ENCODE measurements at regions not wholly inside any gene's neighbourhood (a gene's known extent, or its start where the extent isn't known, plus 50 kb on each side); places are given as distances from the start of the nearest gene placed in this dataset.
"Not testable (repeated sequence)": the region's sequence is repeated elsewhere in the genome, so short reads cannot be mapped to it uniquely, and the experiment has no call there.

DNA sequence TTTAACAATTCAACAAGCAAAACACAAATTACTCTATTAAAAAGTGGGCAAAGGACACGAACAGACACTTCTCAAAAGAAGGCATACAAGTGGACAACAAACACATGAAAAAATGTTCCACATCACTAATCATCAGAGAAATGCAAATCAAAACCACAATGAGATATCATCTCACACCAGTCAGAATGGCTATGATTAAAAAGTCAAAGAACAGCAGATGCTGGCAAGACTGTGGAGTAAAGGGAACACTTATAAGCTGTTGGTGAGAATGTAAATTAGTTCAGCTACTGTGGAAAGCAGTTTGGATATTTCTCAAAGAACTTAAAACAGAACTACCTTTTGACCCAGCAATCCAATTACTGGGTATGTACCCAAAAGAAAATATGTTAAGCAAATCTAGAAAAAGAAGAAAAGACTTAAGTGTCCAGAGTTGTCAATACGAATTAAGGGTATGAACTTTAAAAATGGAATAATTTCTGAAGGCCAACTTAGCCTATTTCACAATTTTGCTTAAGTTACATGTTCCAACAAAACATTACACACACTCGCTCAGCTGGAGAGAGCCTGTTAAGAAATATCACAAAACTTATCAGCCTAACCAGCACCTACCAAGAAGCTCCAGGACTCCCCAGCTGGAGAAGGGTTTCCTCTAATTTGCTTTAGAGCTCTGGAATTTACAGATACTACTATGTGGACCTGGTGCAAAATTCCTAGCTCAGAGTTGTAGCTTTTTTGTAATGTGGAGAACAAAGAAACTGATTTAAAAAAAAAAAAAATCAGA lies 232.1 kb downstream of the DUSP10 start:
- no peak for DNase-seq (ENCODE audit: low read depth)

DNA sequence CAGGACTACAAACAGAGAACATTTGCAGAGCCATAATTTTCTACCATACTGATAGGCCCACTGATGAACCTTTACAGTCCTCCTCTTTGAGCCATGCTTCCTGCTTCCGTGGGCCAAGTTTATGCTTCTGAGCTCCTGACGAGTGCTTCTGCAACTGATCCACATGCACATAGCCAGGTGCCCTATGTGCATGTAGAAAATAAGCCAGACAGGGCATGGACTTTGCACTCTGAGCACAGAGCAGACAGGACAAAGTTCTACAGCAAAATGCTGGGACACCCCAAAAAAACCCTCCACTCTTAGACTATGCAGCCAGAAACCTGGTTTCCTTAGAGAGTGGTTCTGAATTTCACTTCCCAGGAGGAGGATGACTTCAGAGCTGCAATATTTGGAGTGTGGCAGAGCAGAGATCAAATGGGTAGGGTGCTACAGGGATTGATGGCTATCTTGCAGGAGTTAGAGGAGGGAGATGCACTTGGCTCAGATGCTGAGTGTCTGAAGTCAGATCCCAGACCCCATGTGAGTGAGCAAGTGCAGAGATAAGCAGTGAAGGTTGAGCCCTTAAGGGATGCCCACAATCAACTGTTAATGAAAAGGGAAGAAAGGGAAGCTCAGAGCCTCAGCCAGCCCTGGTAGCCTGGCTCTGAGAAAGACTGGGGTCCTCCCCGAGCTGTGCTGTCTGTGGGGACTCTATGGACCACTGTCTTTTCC lies 230.9 kb downstream of the DUSP10 start:
- no peak for DNase-seq (ENCODE audit: low read depth)

DNA sequence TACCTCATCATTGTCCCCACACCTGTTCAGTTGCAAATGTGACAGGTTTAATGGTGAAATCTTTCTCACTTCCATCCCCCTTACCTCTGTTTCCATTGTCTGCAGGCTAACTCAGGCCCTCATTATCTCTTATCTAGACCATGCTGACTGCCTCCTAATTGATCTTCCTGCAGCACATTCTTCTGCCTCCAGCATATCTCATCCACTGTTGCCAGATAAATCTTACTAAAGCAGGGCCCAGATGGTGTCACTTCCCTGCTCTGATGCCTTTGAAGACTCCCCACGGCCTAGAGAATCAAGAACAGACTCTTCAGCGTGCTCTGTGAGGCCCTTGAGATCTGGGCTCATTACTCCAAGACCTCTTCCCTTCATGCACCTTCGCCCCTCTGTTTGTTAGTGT lies 230.1 kb downstream of the DUSP10 start:
- DNase-seq (ENCODE audit: low read depth) = no peak

GRCh38 chr1:221514806-221515205 lies 227.1 kb downstream of the DUSP10 start:
- no peak for DNase-seq (ENCODE audit: low read depth)

GRCh38 chr1:221515496-221515895 lies 226.4 kb downstream of the DUSP10 start:
- DNase-seq (ENCODE audit: low read depth) = no peak

DNA sequence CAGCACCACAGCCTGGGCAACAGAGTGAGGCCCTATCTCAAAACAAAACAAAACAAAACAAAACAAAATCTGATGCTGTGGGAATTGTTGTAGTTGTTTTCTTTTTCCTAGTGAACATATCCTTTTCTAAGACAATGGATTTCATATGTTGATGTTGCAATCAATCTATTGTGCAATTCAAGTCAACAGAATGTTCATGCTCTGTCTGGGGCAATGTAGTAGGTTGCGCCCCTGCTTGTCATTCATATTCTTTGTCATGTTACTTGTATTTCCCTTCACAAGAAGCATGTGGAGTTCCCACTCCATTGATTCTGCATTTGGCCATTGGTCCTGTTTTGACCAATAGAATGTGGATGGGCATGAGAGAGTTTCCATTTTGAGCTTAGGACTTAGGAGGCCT lies 223.9 kb downstream of the DUSP10 start:
- DNase-seq (ENCODE audit: low read depth) = no peak

GRCh38 chr1:221520250-221520649 lies 221.6 kb downstream of the DUSP10 start:
- no peak for DNase-seq (ENCODE audit: low read depth)

- DNase-seq (ENCODE audit: low read depth) = no peak
Observed at GRCh38 chr1:221521686-221522085, 220.2 kb downstream of the DUSP10 start.

GRCh38 chr1:221522529-221522940 lies 219.4 kb downstream of the DUSP10 start:
- no peak for DNase-seq (ENCODE audit: low read depth)

GRCh38 chr1:221525749-221526148 lies 216.1 kb downstream of the DUSP10 start:
- no peak for DNase-seq (ENCODE audit: low read depth)

- DNase-seq (ENCODE audit: low read depth) = no peak
Observed at GRCh38 chr1:221527302-221527701, 214.6 kb downstream of the DUSP10 start.

GRCh38 chr1:221527886-221528624 lies 213.8 kb downstream of the DUSP10 start:
- no peak for DNase-seq (ENCODE audit: low read depth)

- not testable (repeated sequence) for DNase-seq (ENCODE audit: low read depth)
Observed at GRCh38 chr1:221530159-221530558, 211.7 kb downstream of the DUSP10 start.

GRCh38 chr1:221530791-221531190 lies 211.1 kb downstream of the DUSP10 start:
- DNase-seq (ENCODE audit: low read depth) = peak; percentile 16

DNA sequence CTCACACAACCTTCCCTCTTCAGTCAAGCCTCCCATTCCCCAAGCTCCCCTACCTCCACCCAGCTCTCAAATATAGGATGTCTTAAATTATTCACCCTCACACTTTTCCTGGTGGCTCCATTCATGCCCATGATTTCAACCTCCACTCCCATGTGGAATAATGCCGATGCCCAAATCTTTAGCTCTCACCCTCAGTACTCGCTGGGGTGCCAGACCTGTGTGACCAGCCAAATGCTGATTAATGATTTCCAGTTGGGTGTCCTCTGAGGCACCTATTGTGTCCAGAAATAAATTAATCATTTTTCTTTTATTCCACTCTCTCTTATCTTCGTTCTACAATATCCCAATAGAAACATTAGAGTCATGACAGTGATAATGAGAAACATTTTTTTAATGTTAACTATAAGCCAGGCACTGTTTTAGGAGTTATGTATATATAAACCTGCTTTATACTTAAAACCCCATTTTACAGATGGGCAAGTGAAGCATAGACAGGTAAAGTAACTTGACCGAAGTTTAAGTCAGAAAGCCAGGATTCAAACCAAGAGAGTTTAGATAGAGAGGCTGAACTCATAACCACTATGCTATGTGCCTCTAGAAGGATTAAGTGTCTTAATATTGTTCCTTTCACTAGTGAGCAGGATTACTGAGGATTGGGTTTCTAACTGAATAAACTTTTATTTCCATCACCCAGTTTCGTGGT lies 209.7 kb downstream of the DUSP10 start:
- no peak for DNase-seq (ENCODE audit: low read depth)

- DNase-seq (ENCODE audit: low read depth) = no peak
Observed at GRCh38 chr1:221541296-221541695, 200.6 kb downstream of the DUSP10 start.

GRCh38 chr1:221543529-221544120 lies 198.3 kb downstream of the DUSP10 start:
- peak; percentile 56 for DNase-seq (ENCODE audit: low read depth)

GRCh38 chr1:221548942-221549341 lies 192.9 kb downstream of the DUSP10 start:
- DNase-seq (ENCODE audit: low read depth) = no peak

- DNase-seq (ENCODE audit: low read depth) = no peak
Observed at GRCh38 chr1:221549815-221550214, 192.1 kb downstream of the DUSP10 start.

GRCh38 chr1:221552792-221553191 lies 189.1 kb downstream of the DUSP10 start:
- not testable (repeated sequence) for DNase-seq (ENCODE audit: low read depth)

Measured in myocyte (in vitro differentiated cells).